ENCODE measurements at regions not wholly inside any gene's neighbourhood (a gene's known extent, or its start where the extent isn't known, plus 50 kb on each side); places are given as distances from the start of the nearest gene placed in this dataset.

GRCh38 chr2:180130403-180130802 lies 123.3 kb upstream of the CWC22 start:
- Histone ChIP-seq H3K27me3 (replicated peaks) (no peaks in the 10 kb centered on the region), H3K9me3 (replicated peaks) (no peaks in the 10 kb centered on the region), H3K36me3 (no peaks in the 10 kb centered on the region), H3K4me1 (replicated peaks) (peaks cover 5% of the 10 kb centered on the region; the same call in 1 of the 2 replicates), H3K27ac (no peak overlapping the region), H3K4me3 (no peak overlapping the region)
- DNase-seq (ENCODE audit: low read depth in 1 of 2, low spot score in 2 of 2) = no peak

DNA sequence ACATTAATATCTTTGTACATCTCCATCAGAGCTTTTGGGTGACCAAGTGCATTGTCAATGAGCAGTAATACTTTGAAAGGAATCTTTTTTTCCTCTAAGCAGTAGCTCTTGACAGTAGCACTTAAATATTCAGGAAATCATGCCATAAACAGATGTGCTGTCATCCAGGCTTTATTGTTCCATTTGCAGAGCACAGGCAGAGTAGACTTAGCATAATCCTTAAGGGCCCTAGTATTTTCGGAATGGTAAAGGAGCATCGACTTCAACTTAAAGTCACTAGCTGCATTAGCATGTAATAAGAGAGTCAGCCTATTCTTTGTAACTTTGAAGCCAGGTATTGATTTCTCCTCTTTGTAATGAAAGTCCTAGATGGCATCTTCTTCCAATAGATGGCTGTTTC lies 121.8 kb upstream of the CWC22 start:
- Histone ChIP-seq H3K9me3 (replicated peaks) (no peaks in the 10 kb centered on the region), H3K27me3 (replicated peaks) (no peaks in the 10 kb centered on the region), H3K4me1 (replicated peaks) (peaks cover 8% of the 10 kb centered on the region; the same call in 1 of the 2 replicates), H3K36me3 (no peaks in the 10 kb centered on the region), H3K4me3 (no peak overlapping the region), H3K27ac (no peak overlapping the region)
- DNase-seq (ENCODE audit: low read depth in 1 of 2, low spot score in 2 of 2) = no peak

- Histone ChIP-seq H3K27me3 (replicated peaks) (no peaks in the 10 kb centered on the region), H3K36me3 (no peaks in the 10 kb centered on the region), H3K27ac (no peak overlapping the region), H3K4me3 (no peak overlapping the region), H3K9me3 (replicated peaks) (no peaks in the 10 kb centered on the region), H3K4me1 (replicated peaks) (peaks cover 8% of the 10 kb centered on the region; the same call in 1 of the 2 replicates)
- DNase-seq (ENCODE audit: low read depth in 1 of 2, low spot score in 2 of 2) = peak; percentile 73 to 76
Measured at GRCh38 chr2:180125245-180125962, 118.3 kb upstream of the CWC22 start.

GRCh38 chr2:180124273-180125139 lies 117.4 kb upstream of the CWC22 start:
- H3K27me3 ChIP-seq (replicated peaks) = no peaks in the 10 kb centered on the region
- H3K9me3 ChIP-seq (replicated peaks) = no peaks in the 10 kb centered on the region
- H3K27ac ChIP-seq = no peak overlapping the region
- H3K4me3 ChIP-seq = no peak overlapping the region
- peaks cover 8% of the 10 kb centered on the region; the same call in 1 of the 2 replicates for H3K4me1 ChIP-seq (replicated peaks)
- H3K36me3 ChIP-seq = no peaks in the 10 kb centered on the region
- peak in 1 of 2 experiments; percentile 46 for DNase-seq (ENCODE audit: low read depth in 1 of 2, low spot score in 2 of 2)

- Histone ChIP-seq H3K4me3 (no peak overlapping the region), H3K4me1 (replicated peaks) (peaks cover 8% of the 10 kb centered on the region; the same call in 1 of the 2 replicates), H3K36me3 (no peaks in the 10 kb centered on the region), H3K27ac (no peak overlapping the region), H3K27me3 (replicated peaks) (no peaks in the 10 kb centered on the region), H3K9me3 (replicated peaks) (no peaks in the 10 kb centered on the region)
- DNase-seq (ENCODE audit: low read depth in 1 of 2, low spot score in 2 of 2) = no peak
Measured at GRCh38 chr2:180122874-180123273, 115.8 kb upstream of the CWC22 start.

GRCh38 chr2:180115675-180116074 lies 108.6 kb upstream of the CWC22 start:
- H3K27me3 ChIP-seq (replicated peaks) = 0 out of 2 replicates have a peak, but pooled peaks cover 5% of the 10 kb centered on the region
- no peak overlapping the region for H3K27ac ChIP-seq
- no peak for DNase-seq (ENCODE audit: low read depth in 1 of 2, low spot score in 2 of 2)
- no peaks in the 10 kb centered on the region for H3K9me3 ChIP-seq (replicated peaks)
- no peaks in the 10 kb centered on the region for H3K36me3 ChIP-seq
- no peaks in the 10 kb centered on the region for H3K4me1 ChIP-seq (replicated peaks)
- H3K4me3 ChIP-seq = no peak overlapping the region

GRCh38 chr2:180115269-180115668 lies 108.2 kb upstream of the CWC22 start:
- 0 out of 2 replicates have a peak, but pooled peaks cover 5% of the 10 kb centered on the region for H3K27me3 ChIP-seq (replicated peaks)
- DNase-seq (ENCODE audit: low read depth in 1 of 2, low spot score in 2 of 2) = no peak
- no peak overlapping the region for H3K4me3 ChIP-seq
- H3K27ac ChIP-seq = no peak overlapping the region
- H3K9me3 ChIP-seq (replicated peaks) = no peaks in the 10 kb centered on the region
- no peaks in the 10 kb centered on the region for H3K36me3 ChIP-seq
- H3K4me1 ChIP-seq (replicated peaks) = no peaks in the 10 kb centered on the region

GRCh38 chr2:180111901-180112300 lies 104.8 kb upstream of the CWC22 start:
- no peak for DNase-seq (ENCODE audit: low read depth in 1 of 2, low spot score in 2 of 2)
- H3K4me3 ChIP-seq = no peak overlapping the region
- H3K9me3 ChIP-seq (replicated peaks) = no peaks in the 10 kb centered on the region
- no peaks in the 10 kb centered on the region for H3K4me1 ChIP-seq (replicated peaks)
- 0 out of 2 replicates have a peak, but pooled peaks cover 5% of the 10 kb centered on the region for H3K27me3 ChIP-seq (replicated peaks)
- no peak overlapping the region for H3K27ac ChIP-seq
- no peaks in the 10 kb centered on the region for H3K36me3 ChIP-seq

DNA sequence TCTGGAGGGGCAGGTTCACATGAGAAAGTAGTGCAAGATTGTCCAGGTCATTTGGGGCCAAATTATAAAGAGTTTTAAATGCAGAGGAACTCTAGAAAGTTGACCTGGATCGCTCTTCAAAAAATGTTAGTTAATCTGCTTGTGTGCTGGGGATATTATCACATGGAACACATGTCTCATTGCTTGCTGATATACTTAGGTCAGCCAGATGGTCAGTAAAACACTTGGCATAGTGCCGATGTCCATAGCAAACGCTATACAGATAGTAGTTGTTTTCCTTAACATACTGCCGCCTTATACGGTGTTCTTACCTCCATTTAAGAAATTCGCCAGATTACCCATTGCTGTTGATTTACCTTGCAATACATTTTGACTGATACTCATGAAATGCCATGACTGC lies 103.4 kb upstream of the CWC22 start:
- no peak overlapping the region for H3K4me3 ChIP-seq

GRCh38 chr2:180101846-180102245 lies 94.7 kb upstream of the CWC22 start:
- Histone ChIP-seq H3K4me3 (no peak overlapping the region), H3K27me3 (replicated peaks) (no peaks in the 10 kb centered on the region), H3K4me1 (replicated peaks) (no peaks in the 10 kb centered on the region), H3K9me3 (replicated peaks) (no peaks in the 10 kb centered on the region), H3K36me3 (no peaks in the 10 kb centered on the region), H3K27ac (no peak overlapping the region)
- no peak for DNase-seq (ENCODE audit: low read depth in 1 of 2, low spot score in 2 of 2)

More for the DNA sequence above, 103.4 kb upstream of the CWC22 start:
- no peaks in the 10 kb centered on the region for H3K4me1 ChIP-seq (replicated peaks)
- no peak overlapping the region for H3K27ac ChIP-seq
- H3K27me3 ChIP-seq (replicated peaks) = 0 out of 2 replicates have a peak, but pooled peaks cover 5% of the 10 kb centered on the region
- no peaks in the 10 kb centered on the region for H3K36me3 ChIP-seq
- no peak for DNase-seq (ENCODE audit: low read depth in 1 of 2, low spot score in 2 of 2)
- no peaks in the 10 kb centered on the region for H3K9me3 ChIP-seq (replicated peaks)

DNA sequence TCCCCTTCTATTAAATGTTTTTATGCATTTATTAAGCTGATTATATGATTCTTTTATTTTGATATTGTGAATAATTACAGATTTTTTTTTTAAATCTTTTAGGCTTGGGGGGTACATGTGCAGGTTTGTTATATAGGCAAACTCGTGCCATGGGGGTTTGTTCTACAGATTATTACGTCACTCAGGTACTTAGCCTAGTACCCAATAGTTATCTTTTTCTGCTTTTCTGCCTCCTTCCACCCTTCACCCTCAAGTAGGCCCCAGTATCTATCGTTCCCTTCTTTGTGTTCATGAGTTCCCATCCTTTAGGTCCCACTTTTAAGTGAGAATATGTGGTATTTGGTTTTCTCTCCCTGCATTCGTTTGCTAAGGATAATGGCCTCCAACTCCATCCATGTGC lies 92.2 kb upstream of the CWC22 start:
- no peaks in the 10 kb centered on the region for H3K36me3 ChIP-seq
- H3K4me3 ChIP-seq = no peak overlapping the region
- no peak for DNase-seq (ENCODE audit: low read depth in 1 of 2, low spot score in 2 of 2)
- H3K9me3 ChIP-seq (replicated peaks) = no peaks in the 10 kb centered on the region
- H3K27ac ChIP-seq = no peak overlapping the region
- H3K27me3 ChIP-seq (replicated peaks) = no peaks in the 10 kb centered on the region
- H3K4me1 ChIP-seq (replicated peaks) = no peaks in the 10 kb centered on the region

DNA sequence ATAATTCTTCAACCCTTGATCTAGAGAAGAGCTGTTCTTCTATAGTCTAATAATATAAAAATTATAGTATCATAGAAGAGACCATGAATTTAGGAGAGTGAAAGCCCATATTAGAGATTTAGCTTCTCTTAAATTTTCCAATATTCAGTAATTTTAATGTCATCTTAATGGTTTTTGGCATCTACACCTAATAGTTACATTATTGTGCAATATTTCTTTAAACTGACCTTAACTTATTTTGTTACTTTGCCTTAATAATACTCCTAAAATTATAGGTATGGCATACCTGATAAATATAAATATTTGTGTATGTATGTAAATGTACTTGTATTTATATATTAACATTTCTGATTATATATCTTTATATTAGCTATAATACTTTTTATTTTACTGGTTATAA lies 78.0 kb upstream of the CWC22 start:
- Histone ChIP-seq H3K27me3 (replicated peaks) (no peaks in the 10 kb centered on the region), H3K27ac (no peak overlapping the region)

GRCh38 chr2:180077295-180077906 lies 70.3 kb upstream of the CWC22 start:
- Histone ChIP-seq H3K4me3 (no peak overlapping the region), H3K9me3 (replicated peaks) (no peaks in the 10 kb centered on the region), H3K27ac (no peak overlapping the region), H3K27me3 (replicated peaks) (no peaks in the 10 kb centered on the region), H3K4me1 (replicated peaks) (no peaks in the 10 kb centered on the region), H3K36me3 (no peaks in the 10 kb centered on the region)
- DNase-seq (ENCODE audit: low read depth in 1 of 2, low spot score in 2 of 2) = no peak

More for the DNA sequence above, 78.0 kb upstream of the CWC22 start:
- Histone ChIP-seq H3K4me3 (no peak overlapping the region), H3K4me1 (replicated peaks) (no peaks in the 10 kb centered on the region), H3K9me3 (replicated peaks) (no peaks in the 10 kb centered on the region), H3K36me3 (no peaks in the 10 kb centered on the region)
- no peak for DNase-seq (ENCODE audit: low read depth in 1 of 2, low spot score in 2 of 2)

DNA sequence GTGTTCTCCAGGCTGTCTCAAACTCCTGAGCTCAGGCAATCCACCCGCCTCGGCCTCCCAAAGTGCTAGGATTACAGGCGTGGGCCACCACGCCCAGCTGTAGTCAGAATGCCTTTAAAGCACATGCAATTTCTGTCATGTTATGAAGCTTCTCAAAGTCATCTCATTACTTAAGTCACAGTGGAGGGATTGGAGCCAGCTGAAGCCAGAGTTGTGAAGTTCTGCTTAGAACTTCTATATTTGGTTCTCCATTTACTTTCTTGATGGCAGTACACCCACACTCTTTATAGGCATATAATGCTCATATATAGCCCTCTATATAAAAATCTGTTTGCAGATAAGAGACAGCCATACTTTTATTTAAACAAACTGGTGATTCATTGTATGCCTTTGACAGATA lies 68.8 kb upstream of the CWC22 start:
- no peak for DNase-seq (ENCODE audit: low read depth in 1 of 2, low spot score in 2 of 2)
- Histone ChIP-seq H3K27me3 (replicated peaks) (no peaks in the 10 kb centered on the region), H3K9me3 (replicated peaks) (no peaks in the 10 kb centered on the region), H3K4me3 (no peak overlapping the region), H3K36me3 (no peaks in the 10 kb centered on the region), H3K4me1 (replicated peaks) (no peaks in the 10 kb centered on the region), H3K27ac (no peak overlapping the region)
